K562 (cell line): ENCODE measurements at regions not wholly inside any gene's neighbourhood (a gene's known extent, or its start where the extent isn't known, plus 50 kb on each side); places are given as distances from the start of the nearest gene placed in this dataset.

Experiments used
- ATAC-seq: fragments of 200-7000 bp; cut with Tn5 transposase; 3 replicates; pipeline ENCODE4 v1.9.1; 2020; ENCODE audit warnings: moderate library complexity
- BruUV-seq: library from RNA; stranded (reverse); fragments of 400-500 nt; replicated peaks from 2 replicates; lab custom pipeline; 2021; lab: Mats Ljungman, UMichigan
- CTCF ChIA-PET: fragments of 300-600 bp; formaldehyde crosslinking; extraction: SDS; loops from one replicate; lab custom pipeline; 2021; ENCODE audit warnings: low intra/inter-chr PET ratio; lab: Yijun Ruan, JAX
- POLR2A ChIA-PET: fragments of 300-600, 350-650 bp; sonication (Branson Sonifier 250); formaldehyde crosslinking; extraction: SDS; loops from one replicate; lab custom pipeline; 2021; ENCODE audit warnings: antibody characterized with exemption, inconsistent platforms; lab: Yijun Ruan, JAX
- DNase-seq, 4 experiments: peaks; one replicate each; pipeline versions ENCODE4 v3.0.0 to v3.0.0-alpha.2; 2011 to 2018; ENCODE audit warnings: low spot score in 3 of 4, mixed read lengths in 3 of 4; ENCODE audit errors: extremely low read depth in 1 of 4
- FAIRE-seq: peaks from 2 replicates; lab custom pipeline; 2011; peaks lifted over from hg19 to GRCh38; lab: Jason Lieb, UNC
- H2AFZ ChIP-seq: 2 replicates; pipeline ENCODE4 v1.6.0; 2011; ENCODE audit warnings: low read depth, low read length, control low read depth, inconsistent platforms
- H3K27ac ChIP-seq: fragments of 200-600 bp; 3 replicates; pipeline ENCODE4 v1.8.0; 2011; ENCODE audit warnings: low read depth, mild to moderate bottlenecking, control low read depth, inconsistent platforms, low read length, moderate library complexity, mixed read lengths; ENCODE audit errors: extremely low read depth
- H3K27me3 ChIP-seq, 2 experiments: fragments of 300-600 bp in 1 of 2; 2 replicates in 1 of 2; 3 replicates in 1 of 2; pipeline versions ENCODE4 v1.6.0 to v1.8.0; 2011; ENCODE audit warnings: inconsistent platforms in 2 of 2, low read length in 2 of 2, mild to moderate bottlenecking in 1 of 2, mixed read lengths in 1 of 2, moderate library complexity in 1 of 2; ENCODE audit not compliant: control insufficient read depth in 2 of 2, insufficient read depth in 2 of 2
- H3K36me3 ChIP-seq: fragments of 300-600 bp; 3 replicates; pipeline ENCODE4 v1.8.0; 2011; ENCODE audit warnings: mild to moderate bottlenecking, low read length, inconsistent platforms; ENCODE audit not compliant: control insufficient read depth, insufficient read depth
- H3K4me1 ChIP-seq, 2 experiments: fragments of 200-600 bp in 1 of 2; replicated peaks in 1 of 2; 2 replicates in 1 of 2; 3 replicates in 1 of 2; pipeline versions ENCODE4 v1.5.1 to v1.8.0; 2011; ENCODE audit warnings: inconsistent platforms in 2 of 2, low read length in 2 of 2, mild to moderate bottlenecking in 1 of 2, mixed read lengths in 1 of 2, moderate library complexity in 1 of 2; ENCODE audit not compliant: control insufficient read depth in 2 of 2, insufficient read depth in 2 of 2
- H3K4me2 ChIP-seq: 2 replicates; pipeline ENCODE4 v1.6.1; 2011; ENCODE audit warnings: low read length, control low read depth, inconsistent platforms, mixed read lengths; ENCODE audit not compliant: insufficient read depth
- H3K4me3 ChIP-seq: fragments of 200-600 bp; sonication (generic), shearing (Covaris generic); 2 replicates; pipeline ENCODE4 v1.5.1; 2016; ENCODE audit warnings: control low read depth, inconsistent platforms
- H3K79me2 ChIP-seq: fragments of 200-600 bp; 3 replicates; pipeline ENCODE4 v1.8.0; 2011; ENCODE audit warnings: low read length, inconsistent platforms; ENCODE audit not compliant: control insufficient read depth, insufficient read depth
- H3K9ac ChIP-seq, 2 experiments: 2 replicates each; pipeline versions ENCODE4 v1.6.0 to v1.6.1; 2011; ENCODE audit warnings: low read depth in 2 of 2, low read length in 2 of 2, control low read depth in 1 of 2, inconsistent platforms in 1 of 2, mild to moderate bottlenecking in 1 of 2, mixed read lengths in 1 of 2; ENCODE audit not compliant: insufficient read depth in 1 of 2
- H3K9me1 ChIP-seq: one replicate; pipeline ENCODE4 v1.6.0; 2011; ENCODE audit warnings: inconsistent platforms, mild to moderate bottlenecking, low read length, moderate library complexity; ENCODE audit not compliant: control insufficient read depth, insufficient read depth
- H3K9me3 ChIP-seq: replicated peaks from 2 replicates; pipeline ENCODE4 v1.5.1; 2011; ENCODE audit warnings: low read depth, low read length, inconsistent platforms; ENCODE audit not compliant: control insufficient read depth, insufficient read depth
- H4K20me1 ChIP-seq: replicated peaks from 2 replicates; pipeline ENCODE4 v1.6.1; 2011; ENCODE audit warnings: low read length, inconsistent platforms, mixed read lengths; ENCODE audit not compliant: control insufficient read depth, insufficient read depth
- KLF6 ChIP-seq: fragments of 250-450 bp; sonication (Bioruptor Pico); IDR thresholded peaks from 2 replicates; pipeline ENCODE4 v1.4.0; 2020; ENCODE audit warnings: mild to moderate bottlenecking, moderate library complexity, borderline replicate concordance
- MCM2 ChIP-seq: fragments of 450-650 bp; IDR thresholded peaks from 2 replicates; pipeline ENCODE4 v1.6.1; 2017; ENCODE audit warnings: low read depth, mild to moderate bottlenecking
- NRF1 ChIP-seq, 2 experiments: fragments of 450-650 bp; IDR thresholded peaks in 1 of 2; conservative IDR thresholded peaks in 1 of 2; 2 replicates each; pipeline ENCODE4 v1.6.1; 2014; ENCODE audit warnings: mild to moderate bottlenecking in 2 of 2
- RBM22 ChIP-seq: fragments of 200-400 bp; formaldehyde crosslinking; IDR thresholded peaks from 2 replicates; pipeline ENCODE4 v1.6.1; 2018; ENCODE audit warnings: low read length, low read depth; ENCODE audit not compliant: poor library complexity, severe bottlenecking
- SETDB1 ChIP-seq: IDR thresholded peaks from one replicate; pipeline ENCODE4 v1.6.1; 2012; ENCODE audit warnings: low read length, control low read depth, inconsistent platforms
- ZNF316 ChIP-seq: fragments of 450-650 bp; IDR thresholded peaks from 2 replicates; pipeline ENCODE4 v1.6.1; 2016
- ZNF347 ChIP-seq: fragments of 450-650 bp; formaldehyde crosslinking; IDR thresholded peaks from 2 replicates; pipeline ENCODE4 v1.4.0; 2020; ENCODE audit warnings: low read depth, mild to moderate bottlenecking, moderate library complexity
- ZNF561 ChIP-seq: fragments of 450-650 bp; formaldehyde crosslinking; conservative IDR thresholded peaks from 2 replicates; pipeline ENCODE4 v1.4.0; 2020; ENCODE audit warnings: mild to moderate bottlenecking, moderate library complexity
- ZNF586 ChIP-seq: fragments of 450-650 bp; formaldehyde crosslinking; conservative IDR thresholded peaks from 2 replicates; pipeline ENCODE4 v1.4.0; 2020; ENCODE audit warnings: mild to moderate bottlenecking, moderate library complexity
- WGBS: fragments of 100-300 bp; shearing (Covaris generic); methylation state at CpG from one replicate; pipeline ENCODE4 v1.1.6; 2016; ENCODE audit warnings: low coverage, mixed read lengths; ENCODE audit not compliant: insufficient coverage; ENCODE audit errors: missing lambda C conversion rate; 5-methylcytosine and 5-hydroxymethylcytosine counted together
- in situ Hi-C: fragments of 300-500 bp; cut with MboI; formaldehyde crosslinking; loops from 4 replicates; pipeline ENCODE4 v1.15.0; 2018; ENCODE audit warnings: inconsistent platforms, mixed read lengths
- intact Hi-C: fragments of 100-400 bp; cut with micrococcal nuclease; formaldehyde crosslinking; loops from 2 replicates; pipeline ENCODE4 v1.14.2; 2022
- TF ChIP-seq, protein P1 (sequence below): sonication (generic); IDR thresholded peaks from 2 replicates; pipeline ENCODE4 v1.6.1; 2016
- TF ChIP-seq, protein P2 (sequence below): fragments of 200-600 bp; sonication (generic); IDR thresholded peaks from one replicate; pipeline ENCODE4 v1.6.1; 2012; ENCODE audit warnings: mild to moderate bottlenecking, low read depth, low read length, inconsistent platforms

DNA sequence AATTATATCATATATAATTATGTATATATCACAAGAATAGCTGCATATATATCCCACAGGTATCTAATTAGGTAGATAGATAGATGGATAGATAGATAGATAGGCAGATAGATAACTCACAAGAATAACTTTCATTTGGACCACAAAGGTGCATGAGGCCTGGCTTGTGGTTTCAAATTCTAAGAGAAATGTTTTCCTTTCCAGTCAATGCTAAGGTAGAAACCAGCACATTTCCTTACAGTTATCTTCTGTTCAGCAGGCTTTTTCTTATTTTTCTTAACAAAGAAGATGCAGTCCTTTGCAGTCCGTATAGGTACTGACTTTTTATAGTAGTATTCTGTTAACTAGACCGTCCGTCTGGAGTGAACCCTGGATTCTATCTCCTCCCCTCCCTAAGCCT is 152.9 kb upstream of the ANKFN1 start:
- ChIA-PET POLR2A (no interaction called here), CTCF (no interaction called here)
- no peaks in the 10 kb centered on the region for H3K36me3 ChIP-seq
- no peak overlapping the region for H3K4me3 ChIP-seq
- DNase-seq (no peak), ATAC-seq (no peak), FAIRE-seq (no peak)
- intact Hi-C loops (no loop called here), in situ Hi-C loops (no loop called here)
- no peak overlapping the region for H3K27ac ChIP-seq
- H3K9me3 ChIP-seq = no peaks in the 10 kb centered on the region
- no TSS peak for BruUV-seq
- no peak overlapping the region for H3K9ac ChIP-seq
- no peak overlapping the region for H2AFZ ChIP-seq
- H3K4me1 ChIP-seq = no peaks in the 10 kb centered on the region
- H3K27me3 ChIP-seq = no peaks in the 10 kb centered on the region
- WGBS = 0% methylated on average over 3 of the region's 3 CpGs
- H3K79me2 ChIP-seq = no peaks in the 10 kb centered on the region
- no peaks in the 10 kb centered on the region for H4K20me1 ChIP-seq
- H3K9me1 ChIP-seq = no peaks in the 10 kb centered on the region
- H3K4me2 ChIP-seq = no peak overlapping the region
- TF ChIP-seq ZNF316 (no peak), NRF1 (conservative IDR thresholded peaks at IDR 0.05 in 1 of 2, IDR thresholded peaks at IDR 0.05 in 1 of 2) (no peak), ZNF561 (no peak), MCM2 (no peak), ZNF586 (CRISPR knock-in tag) (no peak), ZNF347 (CRISPR knock-in tag) (no peak), RBM22 (no peak), KLF6 (CRISPR knock-in tag) (no peak), SETDB1 (no peak)
- TF ChIP-seq, protein P1, sequence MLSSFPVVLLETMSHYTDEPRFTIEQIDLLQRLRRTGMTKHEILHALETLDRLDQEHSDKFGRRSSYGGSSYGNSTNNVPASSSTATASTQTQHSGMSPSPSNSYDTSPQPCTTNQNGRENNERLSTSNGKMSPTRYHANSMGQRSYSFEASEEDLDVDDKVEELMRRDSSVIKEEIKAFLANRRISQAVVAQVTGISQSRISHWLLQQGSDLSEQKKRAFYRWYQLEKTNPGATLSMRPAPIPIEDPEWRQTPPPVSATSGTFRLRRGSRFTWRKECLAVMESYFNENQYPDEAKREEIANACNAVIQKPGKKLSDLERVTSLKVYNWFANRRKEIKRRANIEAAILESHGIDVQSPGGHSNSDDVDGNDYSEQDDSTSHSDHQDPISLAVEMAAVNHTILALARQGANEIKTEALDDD = no peak
- TF ChIP-seq, protein P2, sequence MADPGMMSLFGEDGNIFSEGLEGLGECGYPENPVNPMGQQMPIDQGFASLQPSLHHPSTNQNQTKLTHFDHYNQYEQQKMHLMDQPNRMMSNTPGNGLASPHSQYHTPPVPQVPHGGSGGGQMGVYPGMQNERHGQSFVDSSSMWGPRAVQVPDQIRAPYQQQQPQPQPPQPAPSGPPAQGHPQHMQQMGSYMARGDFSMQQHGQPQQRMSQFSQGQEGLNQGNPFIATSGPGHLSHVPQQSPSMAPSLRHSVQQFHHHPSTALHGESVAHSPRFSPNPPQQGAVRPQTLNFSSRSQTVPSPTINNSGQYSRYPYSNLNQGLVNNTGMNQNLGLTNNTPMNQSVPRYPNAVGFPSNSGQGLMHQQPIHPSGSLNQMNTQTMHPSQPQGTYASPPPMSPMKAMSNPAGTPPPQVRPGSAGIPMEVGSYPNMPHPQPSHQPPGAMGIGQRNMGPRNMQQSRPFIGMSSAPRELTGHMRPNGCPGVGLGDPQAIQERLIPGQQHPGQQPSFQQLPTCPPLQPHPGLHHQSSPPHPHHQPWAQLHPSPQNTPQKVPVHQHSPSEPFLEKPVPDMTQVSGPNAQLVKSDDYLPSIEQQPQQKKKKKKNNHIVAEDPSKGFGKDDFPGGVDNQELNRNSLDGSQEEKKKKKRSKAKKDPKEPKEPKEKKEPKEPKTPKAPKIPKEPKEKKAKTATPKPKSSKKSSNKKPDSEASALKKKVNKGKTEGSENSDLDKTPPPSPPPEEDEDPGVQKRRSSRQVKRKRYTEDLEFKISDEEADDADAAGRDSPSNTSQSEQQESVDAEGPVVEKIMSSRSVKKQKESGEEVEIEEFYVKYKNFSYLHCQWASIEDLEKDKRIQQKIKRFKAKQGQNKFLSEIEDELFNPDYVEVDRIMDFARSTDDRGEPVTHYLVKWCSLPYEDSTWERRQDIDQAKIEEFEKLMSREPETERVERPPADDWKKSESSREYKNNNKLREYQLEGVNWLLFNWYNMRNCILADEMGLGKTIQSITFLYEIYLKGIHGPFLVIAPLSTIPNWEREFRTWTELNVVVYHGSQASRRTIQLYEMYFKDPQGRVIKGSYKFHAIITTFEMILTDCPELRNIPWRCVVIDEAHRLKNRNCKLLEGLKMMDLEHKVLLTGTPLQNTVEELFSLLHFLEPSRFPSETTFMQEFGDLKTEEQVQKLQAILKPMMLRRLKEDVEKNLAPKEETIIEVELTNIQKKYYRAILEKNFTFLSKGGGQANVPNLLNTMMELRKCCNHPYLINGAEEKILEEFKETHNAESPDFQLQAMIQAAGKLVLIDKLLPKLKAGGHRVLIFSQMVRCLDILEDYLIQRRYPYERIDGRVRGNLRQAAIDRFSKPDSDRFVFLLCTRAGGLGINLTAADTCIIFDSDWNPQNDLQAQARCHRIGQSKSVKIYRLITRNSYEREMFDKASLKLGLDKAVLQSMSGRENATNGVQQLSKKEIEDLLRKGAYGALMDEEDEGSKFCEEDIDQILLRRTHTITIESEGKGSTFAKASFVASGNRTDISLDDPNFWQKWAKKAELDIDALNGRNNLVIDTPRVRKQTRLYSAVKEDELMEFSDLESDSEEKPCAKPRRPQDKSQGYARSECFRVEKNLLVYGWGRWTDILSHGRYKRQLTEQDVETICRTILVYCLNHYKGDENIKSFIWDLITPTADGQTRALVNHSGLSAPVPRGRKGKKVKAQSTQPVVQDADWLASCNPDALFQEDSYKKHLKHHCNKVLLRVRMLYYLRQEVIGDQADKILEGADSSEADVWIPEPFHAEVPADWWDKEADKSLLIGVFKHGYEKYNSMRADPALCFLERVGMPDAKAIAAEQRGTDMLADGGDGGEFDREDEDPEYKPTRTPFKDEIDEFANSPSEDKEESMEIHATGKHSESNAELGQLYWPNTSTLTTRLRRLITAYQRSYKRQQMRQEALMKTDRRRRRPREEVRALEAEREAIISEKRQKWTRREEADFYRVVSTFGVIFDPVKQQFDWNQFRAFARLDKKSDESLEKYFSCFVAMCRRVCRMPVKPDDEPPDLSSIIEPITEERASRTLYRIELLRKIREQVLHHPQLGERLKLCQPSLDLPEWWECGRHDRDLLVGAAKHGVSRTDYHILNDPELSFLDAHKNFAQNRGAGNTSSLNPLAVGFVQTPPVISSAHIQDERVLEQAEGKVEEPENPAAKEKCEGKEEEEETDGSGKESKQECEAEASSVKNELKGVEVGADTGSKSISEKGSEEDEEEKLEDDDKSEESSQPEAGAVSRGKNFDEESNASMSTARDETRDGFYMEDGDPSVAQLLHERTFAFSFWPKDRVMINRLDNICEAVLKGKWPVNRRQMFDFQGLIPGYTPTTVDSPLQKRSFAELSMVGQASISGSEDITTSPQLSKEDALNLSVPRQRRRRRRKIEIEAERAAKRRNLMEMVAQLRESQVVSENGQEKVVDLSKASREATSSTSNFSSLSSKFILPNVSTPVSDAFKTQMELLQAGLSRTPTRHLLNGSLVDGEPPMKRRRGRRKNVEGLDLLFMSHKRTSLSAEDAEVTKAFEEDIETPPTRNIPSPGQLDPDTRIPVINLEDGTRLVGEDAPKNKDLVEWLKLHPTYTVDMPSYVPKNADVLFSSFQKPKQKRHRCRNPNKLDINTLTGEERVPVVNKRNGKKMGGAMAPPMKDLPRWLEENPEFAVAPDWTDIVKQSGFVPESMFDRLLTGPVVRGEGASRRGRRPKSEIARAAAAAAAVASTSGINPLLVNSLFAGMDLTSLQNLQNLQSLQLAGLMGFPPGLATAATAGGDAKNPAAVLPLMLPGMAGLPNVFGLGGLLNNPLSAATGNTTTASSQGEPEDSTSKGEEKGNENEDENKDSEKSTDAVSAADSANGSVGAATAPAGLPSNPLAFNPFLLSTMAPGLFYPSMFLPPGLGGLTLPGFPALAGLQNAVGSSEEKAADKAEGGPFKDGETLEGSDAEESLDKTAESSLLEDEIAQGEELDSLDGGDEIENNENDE = no peak
